Motor neuron (in vitro differentiated cells): ENCODE measurements at regions not wholly inside any gene's neighbourhood (a gene's known extent, or its start where the extent isn't known, plus 50 kb on each side); places are given as distances from the start of the nearest gene placed in this dataset.
A peak's percentile ranks its signal among the peaks of the same experiment; 100 is the strongest.
"Not testable (repeated sequence)": the region's sequence is repeated elsewhere in the genome, so short reads cannot be mapped to it uniquely, and the experiment has no call there.

Experiments
- ATAC-seq, 8 experiments: fragments of 200-7000 bp; cut with Tn5 transposase; replicated peaks in 6 of 8; 2 replicates each; pipeline ENCODE4 v1.8.0; 2021; ENCODE audit warnings: mild to moderate bottlenecking in 8 of 8, moderate library complexity in 8 of 8
- H3K27ac ChIP-seq, 2 donors: fragments of 250-450 bp; sonication (Bioruptor Pico); 2 replicates each; pipeline ENCODE4 v1.9.0; 2021; ENCODE audit warnings: antibody characterized with exemption in 2 of 2, mild to moderate bottlenecking in 2 of 2, moderate library complexity in 1 of 2
- H3K4me1 ChIP-seq, 2 donors: fragments of 250-450 bp; sonication (Bioruptor Pico); replicated peaks in 1 of 2; 2 replicates each; pipeline ENCODE4 v1.6.1; 2021; ENCODE audit warnings: antibody characterized with exemption in 2 of 2, mild to moderate bottlenecking in 2 of 2, moderate library complexity in 1 of 2
- H3K4me3 ChIP-seq, 5 donors: fragments of 250-450 bp; sonication (Bioruptor Pico); 2 replicates each; pipeline ENCODE4 v1.9.0; 2021; ENCODE audit warnings: antibody characterized with exemption in 5 of 5, mild to moderate bottlenecking in 5 of 5, moderate library complexity in 4 of 5
- WGBS, 10 experiments: fragments of 450-650 bp; shearing (Covaris generic); methylation state at CpG; one replicate each; pipeline ENCODE4 v1.0.0; 2022; 5-methylcytosine and 5-hydroxymethylcytosine counted together
- in situ Hi-C, 9 experiments: fragments of 400-800 bp; cut with MboI; loops; one replicate each; pipeline ENCODE4 v1.15.0; 2021; ENCODE audit warnings: low sequenced_read_pairs in 9 of 9, low pct_unique_long_range_greater_than_20kb in 2 of 9; ENCODE audit not compliant: unreplicated experiment in 9 of 9

- in situ Hi-C loops, H3K27ac ChIP-seq, ATAC-seq, H3K4me3 ChIP-seq, H3K4me1 ChIP-seq: not testable (repeated sequence)
Measured at GRCh38 chr7:65550444-65550809, 176.8 kb downstream of the ZNF92 start.

- H3K4me3 ChIP-seq, in situ Hi-C loops, H3K27ac ChIP-seq, ATAC-seq, H3K4me1 ChIP-seq: not testable (repeated sequence)
- no CpG with 5 or more reads among the region's 1 CpG for WGBS, 10 experiments
Measured at GRCh38 chr7:65551042-65551441, 177.4 kb downstream of the ZNF92 start.

GRCh38 chr7:65554553-65555476, 181.2 kb downstream of the ZNF92 start:
- H3K4me3 ChIP-seq, in situ Hi-C loops, H3K27ac ChIP-seq, H3K4me1 ChIP-seq: not testable (repeated sequence)
- WGBS, 10 experiments = no CpG with 5 or more reads among the region's 85 CpGs
- peak in 2 of 8 experiments; percentile 9 to 42 for ATAC-seq

- H3K27ac ChIP-seq, H3K4me3 ChIP-seq, in situ Hi-C loops, H3K4me1 ChIP-seq: not testable (repeated sequence)
- 20% methylated on average over 1 of the region's 4 CpGs; no CpG with 5 or more reads in 9 of the 10 experiments for WGBS, 10 experiments
- ATAC-seq = peak in 6 of 8 experiments; percentile 51 to 100 (median 89)
Measured at GRCh38 chr7:65558584-65558983, 184.9 kb downstream of the ZNF92 start.

GRCh38 chr7:65561786-65562372, 188.2 kb downstream of the ZNF92 start:
- ATAC-seq = peak in 1 of 8 experiments; percentile 27
- H3K4me1 ChIP-seq, H3K27ac ChIP-seq, in situ Hi-C loops, H3K4me3 ChIP-seq: not testable (repeated sequence)
- WGBS, 10 experiments = no CpG with 5 or more reads among the region's 6 CpGs

GRCh38 chr7:65562522-65562921, 188.9 kb downstream of the ZNF92 start:
- in situ Hi-C loops, H3K27ac ChIP-seq, H3K4me1 ChIP-seq, H3K4me3 ChIP-seq: not testable (repeated sequence)
- ATAC-seq = peak in 4 of 8 experiments; percentile 25 to 86 (median 58)
- WGBS, 10 experiments = no CpG with 5 or more reads among the region's 2 CpGs

GRCh38 chr7:65563333-65563732, 189.7 kb downstream of the ZNF92 start:
- in situ Hi-C loops, H3K4me1 ChIP-seq, H3K27ac ChIP-seq, H3K4me3 ChIP-seq, ATAC-seq: not testable (repeated sequence)
- WGBS, 10 experiments = no CpG with 5 or more reads among the region's 1 CpG

- WGBS, 10 experiments = no CpG with 5 or more reads among the region's 6 CpGs
- in situ Hi-C loops = not testable (repeated sequence)
Measured at GRCh38 chr7:65568226-65568625, 194.6 kb downstream of the ZNF92 start.

GRCh38 chr7:65570990-65571389, 197.3 kb downstream of the ZNF92 start:
- in situ Hi-C loops, ATAC-seq, H3K4me1 ChIP-seq, H3K4me3 ChIP-seq, H3K27ac ChIP-seq: not testable (repeated sequence)
- WGBS, 10 experiments = no CpG with 5 or more reads among the region's 1 CpG

More at GRCh38 chr7:65568226-65568625, 194.6 kb downstream of the ZNF92 start:
- not testable (repeated sequence) for H3K27ac ChIP-seq, H3K4me3 ChIP-seq, H3K4me1 ChIP-seq
- peak in 4 of 8 experiments; percentile 30 to 64 (median 53) for ATAC-seq

- not testable (repeated sequence) for H3K4me3 ChIP-seq, ATAC-seq
Measured at GRCh38 chr7:65572581-65572980, 198.9 kb downstream of the ZNF92 start.

GRCh38 chr7:65576370-65576769, 202.7 kb downstream of the ZNF92 start:
- H3K4me3 ChIP-seq = not testable (repeated sequence)

More at GRCh38 chr7:65572581-65572980, 198.9 kb downstream of the ZNF92 start:
- no CpG with 5 or more reads among the region's 35 CpGs for WGBS, 10 experiments
- H3K4me1 ChIP-seq, H3K27ac ChIP-seq, in situ Hi-C loops: not testable (repeated sequence)

GRCh38 chr7:65582518-65583119, 209.0 kb downstream of the ZNF92 start:
- H3K4me1 ChIP-seq, in situ Hi-C loops, ATAC-seq, H3K27ac ChIP-seq, H3K4me3 ChIP-seq: not testable (repeated sequence)
- WGBS, 10 experiments = 20 to 89% (median 50%) methylated on average over 1 to 2 of the region's 2 CpGs; no CpG with 5 or more reads in 6 of the 10 experiments

More at GRCh38 chr7:65576370-65576769, 202.7 kb downstream of the ZNF92 start:
- ATAC-seq, H3K27ac ChIP-seq, H3K4me1 ChIP-seq, in situ Hi-C loops: not testable (repeated sequence)
- no CpG with 5 or more reads among the region's 1 CpG for WGBS, 10 experiments

- H3K27ac ChIP-seq, H3K4me3 ChIP-seq, in situ Hi-C loops, H3K4me1 ChIP-seq: not testable (repeated sequence)
- ATAC-seq = peak in 3 of 8 experiments; percentile 54 to 78 (median 72)
- 0 to 70% (median 25%) methylated on average over 1 of the region's 1 CpG; no CpG with 5 or more reads in 2 of the 10 experiments for WGBS, 10 experiments
Measured at GRCh38 chr7:65602495-65602894, 228.8 kb downstream of the ZNF92 start.
